ENCODE measurements at regions not wholly inside any gene's neighbourhood (a gene's known extent, or its start where the extent isn't known, plus 50 kb on each side); places are given as distances from the start of the nearest gene placed in this dataset.

- no peak for DNase-seq
Measured at GRCh38 chr7:21160401-21160800, 267.5 kb upstream of the SP4 start.

- DNase-seq: no peak
Measured at GRCh38 chr7:21167942-21168341, 259.9 kb upstream of the SP4 start.

- no peak for DNase-seq
Measured at GRCh38 chr7:21169667-21170580, 258.0 kb upstream of the SP4 start.

GRCh38 chr7:21172800-21173199, 255.1 kb upstream of the SP4 start:
- DNase-seq: no peak

GRCh38 chr7:21173436-21173835, 254.4 kb upstream of the SP4 start:
- DNase-seq: no peak

- no peak for DNase-seq
Measured at GRCh38 chr7:21175714-21176113, 252.2 kb upstream of the SP4 start.

- DNase-seq: no peak
Measured at GRCh38 chr7:21184942-21185652, 242.8 kb upstream of the SP4 start.

GRCh38 chr7:21185653-21186265, 242.1 kb upstream of the SP4 start:
- DNase-seq: no peak

- DNase-seq: no peak
Measured at GRCh38 chr7:21191321-21192073, 236.4 kb upstream of the SP4 start.

- no peak for DNase-seq
Measured at GRCh38 chr7:21192657-21193056, 235.2 kb upstream of the SP4 start.

GRCh38 chr7:21193895-21194294, 234.0 kb upstream of the SP4 start:
- no peak for DNase-seq

GRCh38 chr7:21194936-21195335, 232.9 kb upstream of the SP4 start:
- DNase-seq: no peak

GRCh38 chr7:21198921-21199320, 229.0 kb upstream of the SP4 start:
- DNase-seq: no peak

- DNase-seq: no peak
Measured at GRCh38 chr7:21200503-21200902, 227.4 kb upstream of the SP4 start.

GRCh38 chr7:21214657-21215056, 213.2 kb upstream of the SP4 start:
- no peak for DNase-seq

GRCh38 chr7:21215307-21215706, 212.6 kb upstream of the SP4 start:
- DNase-seq: no peak

- DNase-seq: no peak
Measured at GRCh38 chr7:21217365-21217764, 210.5 kb upstream of the SP4 start.

GRCh38 chr7:21218155-21218554, 209.7 kb upstream of the SP4 start:
- no peak for DNase-seq

- DNase-seq: no peak
Measured at GRCh38 chr7:21221130-21221529, 206.8 kb upstream of the SP4 start.

- no peak for DNase-seq
Measured at GRCh38 chr7:21238400-21239116, 189.3 kb upstream of the SP4 start.

GRCh38 chr7:21243265-21243664, 184.6 kb upstream of the SP4 start:
- no peak for DNase-seq

- DNase-seq: no peak
Measured at GRCh38 chr7:21251151-21251800, 176.6 kb upstream of the SP4 start.
